Trophoblast cell (in vitro differentiated cells and primary cell): ENCODE measurements at regions not wholly inside any gene's neighbourhood (a gene's known extent, or its start where the extent isn't known, plus 50 kb on each side); places are given as distances from the start of the nearest gene placed in this dataset.

ENCODE experiments used
- DNase-seq, 2 donors: peaks; one replicate each; pipeline ENCODE4 v3.0.0-alpha.2; 2016
- H2AFZ ChIP-seq: 2 replicates; pipeline ENCODE4 v1.6.1; 2013; ENCODE audit warnings: low read length, moderate library complexity, mild to moderate bottlenecking; ENCODE audit not compliant: insufficient read depth, poor library complexity
- H2AK5ac ChIP-seq: 2 replicates; pipeline ENCODE4 v1.6.1; 2013; ENCODE audit warnings: mild to moderate bottlenecking, low read length
- H2BK120ac ChIP-seq: 2 replicates; pipeline ENCODE4 v1.6.1; 2013; ENCODE audit warnings: low read length, mild to moderate bottlenecking, moderate library complexity; ENCODE audit not compliant: insufficient read depth, poor library complexity
- H2BK12ac ChIP-seq: 2 replicates; pipeline ENCODE4 v1.6.1; 2013; ENCODE audit warnings: mild to moderate bottlenecking, low read length, moderate library complexity
- H2BK5ac ChIP-seq: 2 replicates; pipeline ENCODE4 v1.6.1; 2013; ENCODE audit warnings: low read length, low read depth, moderate library complexity, mild to moderate bottlenecking; ENCODE audit not compliant: poor library complexity
- H3K14ac ChIP-seq: 2 replicates; pipeline ENCODE4 v1.6.1; 2013; ENCODE audit warnings: mild to moderate bottlenecking, low read length
- H3K18ac ChIP-seq: 2 replicates; pipeline ENCODE4 v1.6.1; 2013; ENCODE audit warnings: mild to moderate bottlenecking, low read length
- H3K23ac ChIP-seq: 2 replicates; pipeline ENCODE4 v1.6.1; 2013; ENCODE audit warnings: low read length
- H3K27ac ChIP-seq: 2 replicates; pipeline ENCODE4 v1.5.1; 2013; ENCODE audit warnings: low read depth, mild to moderate bottlenecking, inconsistent platforms, low read length, moderate library complexity
- H3K27me3 ChIP-seq: 2 replicates; pipeline ENCODE4 v1.6.1; 2013; ENCODE audit warnings: inconsistent platforms, mild to moderate bottlenecking, low read length, moderate library complexity; ENCODE audit not compliant: insufficient read depth
- H3K36me3 ChIP-seq, 2 experiments: 1 replicate in 1 of 2; 2 replicates in 1 of 2; pipeline ENCODE4 v1.6.1; 2013; ENCODE audit warnings: low read length in 2 of 2, mild to moderate bottlenecking in 2 of 2, moderate library complexity in 1 of 2; ENCODE audit not compliant: insufficient read depth in 2 of 2, control insufficient read depth in 1 of 2
- H3K4ac ChIP-seq: 2 replicates; pipeline ENCODE4 v1.6.1; 2013; ENCODE audit warnings: low read depth, mild to moderate bottlenecking, low read length, moderate library complexity
- H3K4me1 ChIP-seq, 2 experiments: 1 replicate in 1 of 2; 2 replicates in 1 of 2; pipeline ENCODE4 v1.6.1; 2013; ENCODE audit warnings: low read length in 2 of 2, mild to moderate bottlenecking in 2 of 2, moderate library complexity in 1 of 2; ENCODE audit not compliant: insufficient read depth in 2 of 2, control insufficient read depth in 1 of 2
- H3K4me2 ChIP-seq: 2 replicates; pipeline ENCODE4 v1.6.1; 2013; ENCODE audit warnings: inconsistent platforms, mild to moderate bottlenecking, low read length, moderate library complexity
- H3K4me3 ChIP-seq: 2 replicates; pipeline ENCODE4 v1.5.1; 2013; ENCODE audit warnings: mild to moderate bottlenecking, low read depth, low read length, inconsistent platforms
- H3K79me1 ChIP-seq: one replicate; pipeline ENCODE4 v1.6.1; 2013; ENCODE audit warnings: low read length
- H3K79me2 ChIP-seq: 2 replicates; pipeline ENCODE4 v1.6.1; 2013; ENCODE audit warnings: low read length, mild to moderate bottlenecking; ENCODE audit not compliant: control insufficient read depth, insufficient read depth, poor library complexity
- H3K9ac ChIP-seq: 2 replicates; pipeline ENCODE4 v1.6.1; 2013; ENCODE audit warnings: mild to moderate bottlenecking, low read length
- H3K9me3 ChIP-seq: 2 replicates; pipeline ENCODE4 v1.6.1; 2013; ENCODE audit warnings: low read depth, mild to moderate bottlenecking, control low read depth, inconsistent platforms, low read length; ENCODE audit not compliant: insufficient read depth
- H4K12ac ChIP-seq: 2 replicates; pipeline ENCODE4 v1.6.1; 2013; ENCODE audit warnings: low read depth, mild to moderate bottlenecking, low read length, moderate library complexity
- H4K8ac ChIP-seq: 2 replicates; pipeline ENCODE4 v1.6.1; 2013; ENCODE audit warnings: low read depth, mild to moderate bottlenecking, low read length, moderate library complexity
- H4K91ac ChIP-seq: one replicate; pipeline ENCODE4 v1.6.1; 2013; ENCODE audit warnings: low read depth, mild to moderate bottlenecking, low read length, moderate library complexity
- WGBS: extraction: QIAGEN DNeasy Blood & Tissue Kit; methylation state at CpG from one replicate; pipeline ENCODE4 v1.1.7; 2013; ENCODE audit warnings: missing lambda C conversion rate; ENCODE audit not compliant: insufficient read length, insufficient coverage; ENCODE audit errors: extremely low coverage; 5-methylcytosine and 5-hydroxymethylcytosine counted together

DNA sequence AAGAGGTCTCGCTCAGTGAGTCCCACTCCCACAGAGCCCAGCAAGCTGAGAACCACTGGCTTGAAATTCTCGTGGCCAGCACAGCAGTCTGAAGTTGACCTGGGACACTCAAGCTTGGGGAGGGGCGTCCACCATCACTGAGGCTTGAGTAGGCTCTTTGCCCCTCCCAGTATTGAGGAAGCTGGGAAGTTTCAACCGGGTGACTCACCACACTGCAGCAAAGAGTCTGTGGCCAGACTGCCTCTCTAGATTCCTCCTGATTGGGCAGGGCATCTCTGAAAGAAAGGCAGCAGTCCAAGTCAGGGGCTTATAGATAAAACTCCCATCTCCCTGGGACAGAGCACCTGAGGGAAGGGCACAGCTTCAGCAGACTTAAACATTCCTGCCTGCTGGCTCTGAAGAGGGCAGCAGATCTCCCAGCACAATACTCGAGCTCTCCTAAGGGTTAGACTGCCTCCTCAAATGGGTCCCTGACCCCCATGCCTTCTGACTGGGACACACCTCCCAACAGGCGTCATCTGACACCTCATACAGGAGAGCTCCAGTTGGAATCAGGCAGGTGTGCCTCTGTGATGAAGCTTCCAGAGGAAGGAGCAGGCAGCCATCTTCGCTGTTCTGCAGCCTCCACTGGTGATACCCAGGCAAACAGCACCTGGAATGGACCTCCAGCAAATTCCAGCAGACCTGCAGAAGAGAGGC is 970.9 kb upstream of the LRRN3 start:
- Histone ChIP-seq H3K23ac (no peak overlapping the region), H3K9ac (no peak overlapping the region), H3K27ac (no peak overlapping the region), H3K9me3 (no peaks in the 10 kb centered on the region), H3K14ac (no peak overlapping the region), H3K4me1 (no peaks in the 10 kb centered on the region), H4K12ac (no peak overlapping the region), H4K8ac (no peak overlapping the region), H3K36me3 (no peaks in the 10 kb centered on the region), H2BK120ac (no peak overlapping the region), H2AK5ac (no peak overlapping the region), H3K18ac (no peak overlapping the region), H3K4ac (no peak overlapping the region), H3K27me3 (no peaks in the 10 kb centered on the region), H3K4me2 (no peak overlapping the region), H2BK12ac (no peak overlapping the region), H3K79me1 (no peaks in the 10 kb centered on the region), H3K4me3 (no peak overlapping the region), H4K91ac (no peak overlapping the region), H3K79me2 (no peaks in the 10 kb centered on the region), H2BK5ac (no peak overlapping the region), H2AFZ (no peak overlapping the region)
- DNase-seq: no peak
- no CpG with 5 or more reads among the region's 7 CpGs for WGBS

DNA sequence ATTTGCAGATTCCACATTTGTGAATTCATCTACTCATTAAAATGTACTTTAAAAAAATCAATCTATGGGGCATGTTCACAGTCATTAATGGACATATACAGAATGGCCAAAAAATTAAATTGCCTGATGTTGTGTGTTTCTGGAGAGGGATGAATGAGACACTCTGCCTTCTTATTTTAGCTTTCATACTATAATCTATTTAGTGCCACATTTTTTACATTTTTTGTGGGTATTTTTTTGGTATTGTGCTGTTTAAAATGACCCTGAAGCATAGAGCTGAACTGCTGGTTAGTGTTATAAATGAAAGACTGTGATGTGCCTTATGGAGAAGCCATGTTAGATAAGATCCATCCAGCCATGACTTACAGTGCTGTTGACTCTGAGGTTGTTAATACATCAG is 961.8 kb upstream of the LRRN3 start:
- no peaks in the 10 kb centered on the region for H3K4me1 ChIP-seq
- H3K9ac ChIP-seq: no peak overlapping the region

DNA sequence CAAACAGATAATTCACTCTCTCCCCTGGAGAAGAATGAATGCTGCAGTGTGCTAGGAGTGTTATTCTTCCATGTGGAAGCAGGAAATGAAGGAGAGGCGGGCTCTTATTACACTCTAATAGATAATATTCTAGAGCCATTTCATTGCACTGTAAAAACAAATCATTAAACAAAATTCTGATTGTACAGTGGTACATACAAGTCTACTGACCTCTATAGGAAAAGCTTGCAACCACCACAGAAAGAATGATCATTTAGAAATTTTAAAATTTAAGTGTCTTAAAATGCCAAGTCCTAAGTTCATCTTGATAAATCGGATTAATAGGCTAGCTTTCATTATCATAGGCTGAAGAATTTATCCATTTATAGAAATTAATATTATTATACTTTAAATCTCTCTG is 960.3 kb upstream of the LRRN3 start:
- no peak overlapping the region for H3K4me3 ChIP-seq
- H3K14ac ChIP-seq: no peak overlapping the region
- H2BK12ac ChIP-seq: no peak overlapping the region
- WGBS: no CpG with 5 or more reads among the region's 2 CpGs
- H2BK5ac ChIP-seq: no peak overlapping the region
- H3K23ac ChIP-seq: no peak overlapping the region
- H3K27me3 ChIP-seq: no peaks in the 10 kb centered on the region
- no peak overlapping the region for H3K4me2 ChIP-seq
- no peak overlapping the region for H4K91ac ChIP-seq
- no peaks in the 10 kb centered on the region for H3K79me2 ChIP-seq
- no peak overlapping the region for H3K27ac ChIP-seq
- no peak overlapping the region for H2BK120ac ChIP-seq
- DNase-seq: no peak
- no peak overlapping the region for H4K12ac ChIP-seq
- no peak overlapping the region for H3K18ac ChIP-seq
- no peak overlapping the region for H2AFZ ChIP-seq
- no peak overlapping the region for H3K9ac ChIP-seq
- H2AK5ac ChIP-seq: no peak overlapping the region
- no peaks in the 10 kb centered on the region for H3K79me1 ChIP-seq
- H3K4me1 ChIP-seq: no peaks in the 10 kb centered on the region
- H4K8ac ChIP-seq: no peak overlapping the region
- no peak overlapping the region for H3K4ac ChIP-seq
- no peaks in the 10 kb centered on the region for H3K9me3 ChIP-seq
- no peaks in the 10 kb centered on the region for H3K36me3 ChIP-seq

More for the DNA sequence above, 961.8 kb upstream of the LRRN3 start:
- Histone ChIP-seq H3K36me3 (no peaks in the 10 kb centered on the region), H3K4ac (no peak overlapping the region), H3K9me3 (no peaks in the 10 kb centered on the region), H2AFZ (no peak overlapping the region), H4K8ac (no peak overlapping the region), H3K79me2 (no peaks in the 10 kb centered on the region), H4K12ac (no peak overlapping the region), H3K27ac (no peak overlapping the region), H4K91ac (no peak overlapping the region), H3K27me3 (no peaks in the 10 kb centered on the region), H3K14ac (no peak overlapping the region), H3K18ac (no peak overlapping the region), H2BK5ac (no peak overlapping the region), H2AK5ac (no peak overlapping the region), H3K23ac (no peak overlapping the region), H3K4me2 (no peak overlapping the region), H3K4me3 (no peak overlapping the region), H2BK120ac (no peak overlapping the region), H3K79me1 (no peaks in the 10 kb centered on the region), H2BK12ac (no peak overlapping the region)
- no peak for DNase-seq

DNA sequence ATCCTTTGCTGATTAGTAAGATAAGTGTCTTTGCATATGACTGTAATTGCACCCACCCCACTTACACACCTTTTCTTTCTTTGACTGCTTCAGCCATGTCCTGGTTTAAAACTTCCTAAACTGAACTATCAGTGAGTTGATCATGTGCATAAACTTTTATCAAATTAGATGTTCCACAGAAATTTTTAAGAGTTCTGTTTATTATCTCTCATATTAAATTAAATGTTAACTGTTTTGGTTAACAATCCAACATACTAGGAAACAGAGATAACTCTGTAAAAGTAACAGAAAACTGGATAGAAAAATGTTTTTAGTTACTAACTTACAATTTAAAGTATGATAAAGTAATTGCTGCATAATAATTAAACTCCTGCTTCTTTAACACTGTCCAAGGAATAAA is 959.6 kb upstream of the LRRN3 start:
- DNase-seq: no peak
- Histone ChIP-seq H2BK5ac (no peak overlapping the region), H3K4me2 (no peak overlapping the region), H2BK12ac (no peak overlapping the region), H3K27ac (no peak overlapping the region), H3K79me2 (no peaks in the 10 kb centered on the region), H3K9ac (no peak overlapping the region), H4K91ac (no peak overlapping the region), H4K8ac (no peak overlapping the region), H3K9me3 (no peaks in the 10 kb centered on the region), H3K4me1 (no peaks in the 10 kb centered on the region), H3K27me3 (no peaks in the 10 kb centered on the region), H4K12ac (no peak overlapping the region), H3K36me3 (no peaks in the 10 kb centered on the region), H3K79me1 (no peaks in the 10 kb centered on the region), H3K14ac (no peak overlapping the region), H3K18ac (no peak overlapping the region), H3K4ac (no peak overlapping the region), H3K23ac (no peak overlapping the region), H2AK5ac (no peak overlapping the region), H2BK120ac (no peak overlapping the region), H2AFZ (no peak overlapping the region), H3K4me3 (no peak overlapping the region)
